H1 (cell line): ENCODE measurements at regions not wholly inside any gene's neighbourhood (a gene's known extent, or its start where the extent isn't known, plus 50 kb on each side); places are given as distances from the start of the nearest gene placed in this dataset.

ENCODE experiments used
- BCL11A ChIP-seq, 2 experiments: IDR thresholded peaks; one replicate each; pipeline ENCODE4 v1.6.1; 2011; ENCODE audit warnings: low read depth in 2 of 2, low read length in 2 of 2, mild to moderate bottlenecking in 2 of 2
- CBX5 ChIP-seq: fragments of 300-800, 300-1000 bp; sonication (generic); IDR thresholded peaks from 2 replicates; pipeline ENCODE4 v1.7.1; 2016; ENCODE audit warnings: antibody characterized with exemption, low read length, low read depth
- JUND ChIP-seq: IDR thresholded peaks from 2 replicates; pipeline ENCODE4 v1.6.1; 2011; ENCODE audit warnings: mild to moderate bottlenecking, improper control_type of control experiment, low read length
- POLR2A ChIP-seq, 2 experiments: IDR thresholded peaks; 1 replicate in 1 of 2; 2 replicates in 1 of 2; pipeline ENCODE4 v1.6.1; 2011; ENCODE audit warnings: low read depth in 2 of 2, low read length in 2 of 2, mild to moderate bottlenecking in 2 of 2; ENCODE audit errors: control extremely low read depth in 1 of 2
- POLR2AphosphoS5 ChIP-seq: IDR thresholded peaks from 2 replicates; pipeline ENCODE4 v1.6.1; 2011; ENCODE audit warnings: low read depth, low read length
- SP1 ChIP-seq: IDR thresholded peaks from 2 replicates; pipeline ENCODE4 v1.6.1; 2011; ENCODE audit warnings: low read depth, low read length
- SRF ChIP-seq: IDR thresholded peaks from 2 replicates; pipeline ENCODE4 v1.6.1; 2011; ENCODE audit warnings: mild to moderate bottlenecking, low read depth, low read length, moderate library complexity
- YY1 ChIP-seq: IDR thresholded peaks from 2 replicates; pipeline ENCODE4 v1.6.1; 2011; ENCODE audit warnings: low read depth, mild to moderate bottlenecking, low read length
- ZNF274 ChIP-seq: IDR thresholded peaks from 2 replicates; pipeline ENCODE4 v1.7.0; 2012; ENCODE audit warnings: low read length, borderline replicate concordance; ENCODE audit errors: extremely low read depth
- TF ChIP-seq, protein P1 (sequence below), 3 experiments: IDR thresholded peaks; 1 replicate in 2 of 3; 2 replicates in 1 of 3; pipeline versions ENCODE4 v1.5.1 to v1.6.1; 2011; ENCODE audit warnings: low read length in 3 of 3, mild to moderate bottlenecking in 3 of 3, inconsistent platforms in 2 of 3, low read depth in 1 of 3, moderate library complexity in 1 of 3; ENCODE audit not compliant: insufficient read depth in 1 of 3; ENCODE audit errors: control extremely low read depth in 1 of 3
- TF ChIP-seq, protein P2 (sequence below): IDR thresholded peaks from 2 replicates; pipeline ENCODE4 v1.6.1; 2012; ENCODE audit warnings: inconsistent platforms

DNA sequence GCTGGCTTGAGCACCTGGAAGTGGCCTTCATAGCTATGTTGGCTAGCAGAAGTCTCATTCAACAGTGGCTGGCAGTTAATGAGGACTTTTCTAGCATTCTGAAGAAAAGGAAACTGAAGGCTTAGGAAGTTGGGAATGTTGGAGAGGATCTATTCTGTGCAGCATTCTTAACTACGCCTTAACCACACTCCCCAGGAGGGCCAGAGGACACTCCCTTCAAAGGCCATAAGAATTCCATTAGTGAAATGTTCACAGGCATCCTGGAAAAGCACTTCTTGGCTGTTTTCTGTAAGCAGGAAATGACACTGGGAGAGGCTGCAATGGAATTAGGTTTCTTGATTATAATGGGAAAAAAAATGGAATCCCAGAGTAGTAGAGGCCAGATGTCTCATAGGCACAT is 188.9 kb downstream of the ARHGAP12 start:
- TF ChIP-seq, protein P1, sequence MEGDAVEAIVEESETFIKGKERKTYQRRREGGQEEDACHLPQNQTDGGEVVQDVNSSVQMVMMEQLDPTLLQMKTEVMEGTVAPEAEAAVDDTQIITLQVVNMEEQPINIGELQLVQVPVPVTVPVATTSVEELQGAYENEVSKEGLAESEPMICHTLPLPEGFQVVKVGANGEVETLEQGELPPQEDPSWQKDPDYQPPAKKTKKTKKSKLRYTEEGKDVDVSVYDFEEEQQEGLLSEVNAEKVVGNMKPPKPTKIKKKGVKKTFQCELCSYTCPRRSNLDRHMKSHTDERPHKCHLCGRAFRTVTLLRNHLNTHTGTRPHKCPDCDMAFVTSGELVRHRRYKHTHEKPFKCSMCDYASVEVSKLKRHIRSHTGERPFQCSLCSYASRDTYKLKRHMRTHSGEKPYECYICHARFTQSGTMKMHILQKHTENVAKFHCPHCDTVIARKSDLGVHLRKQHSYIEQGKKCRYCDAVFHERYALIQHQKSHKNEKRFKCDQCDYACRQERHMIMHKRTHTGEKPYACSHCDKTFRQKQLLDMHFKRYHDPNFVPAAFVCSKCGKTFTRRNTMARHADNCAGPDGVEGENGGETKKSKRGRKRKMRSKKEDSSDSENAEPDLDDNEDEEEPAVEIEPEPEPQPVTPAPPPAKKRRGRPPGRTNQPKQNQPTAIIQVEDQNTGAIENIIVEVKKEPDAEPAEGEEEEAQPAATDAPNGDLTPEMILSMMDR (IDR thresholded peaks at IDR 0.05; ENCODE audit: control extremely low read depth in 1 of 3, insufficient read depth in 1 of 3, low read depth in 1 of 3, low read length in 3 of 3) = no peak
- TF ChIP-seq YY1 (no peak), POLR2A (IDR thresholded peaks at IDR 0.05; ENCODE audit: control extremely low read depth in 1 of 2, low read depth in 2 of 2, low read length in 2 of 2) (no peak), ZNF274 (no peak), SRF (no peak), JUND (no peak), SP1 (no peak), POLR2AphosphoS5 (no peak), CBX5 (no peak), BCL11A (IDR thresholded peaks at IDR 0.05; ENCODE audit: low read depth in 2 of 2, low read length in 2 of 2) (no peak)
- TF ChIP-seq, protein P2, sequence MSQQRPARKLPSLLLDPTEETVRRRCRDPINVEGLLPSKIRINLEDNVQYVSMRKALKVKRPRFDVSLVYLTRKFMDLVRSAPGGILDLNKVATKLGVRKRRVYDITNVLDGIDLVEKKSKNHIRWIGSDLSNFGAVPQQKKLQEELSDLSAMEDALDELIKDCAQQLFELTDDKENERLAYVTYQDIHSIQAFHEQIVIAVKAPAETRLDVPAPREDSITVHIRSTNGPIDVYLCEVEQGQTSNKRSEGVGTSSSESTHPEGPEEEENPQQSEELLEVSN = no peak
